HG02884 (cell line): ENCODE measurements at regions not wholly inside any gene's neighbourhood (a gene's known extent, or its start where the extent isn't known, plus 50 kb on each side); places are given as distances from the start of the nearest gene placed in this dataset.

Source experiments
- ATAC-seq: cut with Tn5 transposase; IDR thresholded peaks from one replicate; pipeline ENCODE4 v1.9.1; 2021; ENCODE audit warnings: mild to moderate bottlenecking, moderate library complexity; ENCODE audit not compliant: unreplicated experiment

DNA sequence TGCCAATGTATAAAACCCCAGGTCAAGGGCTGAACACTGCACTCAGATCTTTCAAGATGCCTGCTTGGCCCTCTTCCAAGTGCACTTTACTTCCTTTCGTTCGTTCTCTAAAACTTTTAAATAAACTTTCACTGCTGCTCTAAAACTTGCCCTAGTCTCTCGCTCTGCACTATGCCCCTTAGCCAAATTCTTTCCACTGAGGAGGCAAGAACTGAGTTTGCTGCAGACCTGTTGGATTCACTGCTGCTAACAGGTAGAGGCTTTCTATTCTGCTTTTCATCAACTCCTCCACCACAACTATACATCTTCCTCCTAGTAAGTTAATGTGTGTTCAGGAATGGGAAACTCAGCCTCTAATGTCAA, 467.9 kb downstream of the MBD2 start:
- no peak for ATAC-seq

GRCh38 chr18:53755914-53756609, 468.4 kb downstream of the MBD2 start:
- no peak for ATAC-seq

GRCh38 chr18:53754154-53754553, 470.3 kb downstream of the MBD2 start:
- no peak for ATAC-seq

DNA sequence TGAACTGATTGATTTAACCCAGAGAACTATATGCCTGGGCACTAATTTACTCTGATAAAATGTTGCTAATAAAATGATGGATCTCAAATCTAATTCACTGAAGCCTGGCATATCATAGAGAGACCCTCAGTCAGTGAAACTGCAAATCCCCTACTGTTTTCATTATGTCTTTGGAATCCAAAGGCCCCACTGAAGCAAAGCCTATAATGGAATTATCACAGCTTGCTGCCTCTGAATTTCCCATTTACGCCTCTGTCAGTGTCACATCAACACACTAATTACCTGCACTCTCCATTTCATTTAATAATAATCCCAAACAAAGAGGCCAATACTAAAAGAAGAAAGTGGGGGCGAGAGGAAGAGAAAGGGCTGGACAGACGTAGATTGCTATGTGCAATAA, 470.9 kb downstream of the MBD2 start:
- no peak for ATAC-seq

DNA sequence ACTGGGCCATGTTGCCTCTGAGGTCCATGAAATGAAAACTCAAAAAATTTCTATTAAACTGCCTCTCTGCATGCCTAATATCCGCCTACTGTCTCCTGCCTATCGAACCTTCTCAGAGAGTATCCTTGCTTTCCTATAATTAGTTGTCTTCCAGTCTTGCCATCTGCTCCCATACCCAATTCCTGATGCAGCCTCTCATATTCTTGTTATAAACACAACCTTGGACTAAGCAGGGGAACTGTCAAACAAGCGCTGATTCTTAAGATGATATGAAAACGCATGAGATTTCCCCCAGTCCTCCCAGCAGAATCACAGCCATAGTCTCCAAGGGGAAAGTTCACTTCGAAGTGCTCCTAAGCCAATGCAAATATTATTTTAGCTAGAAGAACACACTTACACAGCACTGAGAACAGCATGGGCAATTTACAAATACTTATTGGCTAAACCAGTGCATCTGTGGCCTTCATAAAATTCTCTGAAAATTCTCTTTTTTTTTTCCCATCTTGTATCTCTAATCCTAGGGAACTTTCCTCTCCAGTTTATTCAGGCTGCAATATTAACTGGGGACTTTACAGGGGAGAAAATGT, 471.6 kb downstream of the MBD2 start:
- ATAC-seq = no peak

DNA sequence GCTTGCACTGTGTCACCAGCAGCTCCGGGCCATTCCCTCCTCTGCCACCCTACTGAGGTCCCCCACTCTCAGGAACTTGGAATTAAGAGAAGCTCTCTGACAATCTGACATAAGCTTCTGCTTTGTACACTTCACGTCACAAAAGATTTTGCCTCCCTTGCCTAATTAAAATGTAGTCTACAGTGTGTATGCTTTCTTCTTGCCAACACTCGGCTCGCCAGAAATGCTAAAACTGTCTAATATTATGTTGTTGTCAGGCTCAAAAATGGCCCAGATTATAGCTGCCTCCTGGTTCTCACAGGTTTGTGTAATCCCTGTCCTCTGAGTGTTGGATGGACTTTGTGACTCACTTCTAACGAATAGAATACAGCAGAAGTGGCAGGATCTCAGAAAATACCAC, 474.7 kb downstream of the MBD2 start:
- ATAC-seq = no peak

- no peak for ATAC-seq
Measured at GRCh38 chr18:53747663-53748160, 476.8 kb downstream of the MBD2 start.

- ATAC-seq = no peak
Measured at GRCh38 chr18:53747210-53747609, 477.3 kb downstream of the MBD2 start.

- ATAC-seq = no peak
Measured at GRCh38 chr18:53745986-53746385, 478.5 kb downstream of the MBD2 start.

- ATAC-seq = no peak
Measured at GRCh38 chr18:53745224-53745967, 479.1 kb downstream of the MBD2 start.

DNA sequence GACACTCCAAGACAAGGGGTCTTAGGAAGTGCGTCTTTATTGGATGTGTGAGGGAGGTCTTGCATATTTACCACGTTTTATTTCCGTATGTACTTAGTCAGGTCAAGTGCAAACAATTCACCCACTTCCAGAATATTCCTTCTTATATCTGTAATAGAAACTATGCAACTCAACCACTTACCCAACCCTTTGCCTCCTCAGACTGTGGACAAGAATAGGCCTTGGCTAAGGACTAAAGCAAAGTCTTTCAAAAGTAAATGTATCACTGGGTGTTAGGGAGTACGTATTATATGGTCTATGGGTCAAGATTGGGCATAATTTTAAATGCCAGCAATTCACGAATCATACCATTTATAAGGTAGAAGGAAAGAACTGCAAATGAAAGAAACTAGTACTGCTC, 484.8 kb downstream of the MBD2 start:
- ATAC-seq = no peak

- no peak for ATAC-seq
Measured at GRCh38 chr18:53735526-53735925, 488.9 kb downstream of the MBD2 start.

DNA sequence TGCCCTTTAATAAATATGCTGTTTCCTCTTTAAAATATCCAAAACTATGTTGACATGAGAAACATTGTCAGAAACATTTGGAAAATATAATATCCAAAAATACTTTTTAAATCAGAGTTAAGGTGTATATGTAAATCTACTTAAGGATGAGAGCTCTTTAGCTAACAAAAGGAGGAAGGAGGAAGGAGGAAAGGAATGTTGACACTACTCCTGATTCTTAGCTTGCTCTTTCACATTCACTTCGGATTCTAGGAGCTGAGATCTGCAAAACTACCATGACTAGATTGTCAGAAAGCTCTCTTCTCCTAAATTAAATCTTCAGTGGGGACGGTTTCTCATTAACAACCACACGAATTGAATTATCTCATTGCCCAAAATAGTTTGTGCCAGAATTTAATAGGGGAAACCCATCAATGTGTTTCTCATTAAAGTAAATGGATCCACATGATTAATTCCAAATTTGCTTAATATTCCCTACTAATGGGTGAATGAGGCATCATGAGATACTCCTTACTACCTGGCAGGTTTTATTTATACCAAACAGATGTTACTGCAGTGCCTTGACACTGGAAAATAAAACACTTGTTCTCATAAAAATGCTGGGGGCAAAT, 509.1 kb downstream of the MBD2 start:
- ATAC-seq = no peak

- no peak for ATAC-seq
Measured at GRCh38 chr18:53710080-53710479, 514.4 kb downstream of the MBD2 start.

GRCh38 chr18:53702480-53702879, 522.0 kb downstream of the MBD2 start:
- ATAC-seq = no peak

DNA sequence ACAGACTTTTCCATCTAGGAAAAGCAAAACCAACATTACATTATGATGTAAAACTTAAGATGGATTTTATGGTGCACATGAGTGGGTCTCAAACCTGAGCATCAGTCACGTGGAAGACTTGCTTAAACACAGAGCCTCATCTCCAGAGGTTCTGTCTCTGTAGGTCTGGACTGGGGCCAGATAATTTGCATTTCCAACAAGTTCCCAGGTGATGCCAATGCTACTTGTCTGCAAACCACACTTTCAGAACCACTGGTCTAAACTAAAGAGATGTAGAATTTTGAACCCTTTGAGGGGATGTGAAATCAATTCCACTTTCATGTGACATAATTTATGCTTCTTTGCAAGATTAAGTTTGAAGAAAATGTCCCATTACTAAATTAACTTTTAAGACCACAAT, 522.8 kb downstream of the MBD2 start:
- ATAC-seq = no peak

GRCh38 chr18:53698907-53699306, 525.6 kb downstream of the MBD2 start:
- ATAC-seq = peak; percentile 47

DNA sequence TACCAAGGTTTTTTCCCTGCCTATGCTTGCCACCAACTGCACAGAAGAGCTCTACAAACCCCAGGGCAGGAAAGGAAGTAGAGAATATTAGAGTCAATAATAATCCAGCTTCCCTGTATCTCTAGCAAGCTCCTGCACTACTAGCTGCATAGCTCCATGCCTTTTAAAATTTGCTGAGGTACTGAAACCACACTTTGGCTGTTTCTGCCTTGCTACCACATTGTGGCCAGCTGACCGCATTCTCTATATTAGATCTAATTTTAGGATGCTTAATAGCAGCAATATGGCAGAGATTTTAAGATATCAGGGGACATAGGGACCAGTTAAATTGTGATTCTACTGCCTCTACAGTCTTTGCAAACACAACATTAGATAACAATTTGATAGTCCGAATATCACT, 534.6 kb downstream of the MBD2 start:
- ATAC-seq = no peak

GRCh38 chr18:53686965-53687364, 537.5 kb downstream of the MBD2 start:
- ATAC-seq = no peak

DNA sequence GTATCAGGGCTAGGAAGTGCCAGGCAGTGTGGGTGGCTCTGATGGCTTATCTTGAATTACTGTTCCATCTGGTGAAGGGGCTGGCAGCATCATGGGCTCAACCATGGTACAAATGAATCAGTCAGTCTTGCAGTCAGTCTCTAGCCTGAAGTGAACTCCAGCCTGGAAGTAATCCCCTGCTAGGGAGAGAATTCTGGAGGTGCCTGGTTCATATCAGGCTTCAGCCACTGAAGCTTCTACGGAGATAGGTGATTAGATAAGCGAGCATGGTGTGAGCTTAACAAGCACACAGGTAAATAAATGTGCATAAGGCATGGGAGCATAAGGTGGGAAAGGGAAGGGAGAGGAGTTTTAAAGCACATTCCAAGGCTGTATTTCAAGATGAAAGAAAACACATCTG, 541.7 kb downstream of the MBD2 start:
- ATAC-seq = no peak

- no peak for ATAC-seq
Measured at GRCh38 chr18:53677480-53677879, 547.0 kb downstream of the MBD2 start.

DNA sequence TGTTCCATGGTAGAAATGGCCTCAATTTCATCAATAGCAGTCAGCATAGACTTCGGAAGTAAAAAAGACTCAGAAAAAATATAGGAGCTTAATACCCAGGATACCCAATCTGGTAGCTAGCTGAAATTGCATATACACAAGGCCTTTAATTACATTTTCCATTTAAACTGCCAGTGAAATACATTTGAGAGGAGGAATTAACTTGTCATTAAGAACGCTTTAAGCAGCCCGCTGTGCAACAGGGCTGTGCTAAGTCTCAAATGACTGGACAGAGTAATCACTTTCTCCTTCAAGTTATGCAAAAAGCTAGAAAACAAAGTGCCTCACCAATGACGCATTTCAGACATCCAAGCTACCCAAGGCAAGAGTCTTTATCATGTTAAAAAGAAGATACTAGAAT, 558.8 kb downstream of the MBD2 start:
- ATAC-seq = no peak
